ENCODE measurements at regions not wholly inside any gene's neighbourhood (a gene's known extent, or its start where the extent isn't known, plus 50 kb on each side); places are given as distances from the start of the nearest gene placed in this dataset.

- TF ChIP-seq POLR2A (IDR thresholded peaks at IDR 0.05) (no peak), CTCF (IDR thresholded peaks at IDR 0.05) (no peak)
Observed at GRCh38 chr20:40864470-40864869, 164.2 kb upstream of the TOP1 start.
